Spinal cord (tissue), 9 donors: ENCODE measurements at regions not wholly inside any gene's neighbourhood (a gene's known extent, or its start where the extent isn't known, plus 50 kb on each side); places are given as distances from the start of the nearest gene placed in this dataset.

ENCODE experiments used
- DNase-seq, 6 donors: peaks; one replicate each; pipeline versions ENCODE4 v3.0.0 to v3.0.0-alpha.2; 2013 to 2015; ENCODE audit warnings: low spot score in 6 of 6, low read depth in 4 of 6
- H3K27ac ChIP-seq: one replicate; pipeline ENCODE4 v1.5.1; 2013; ENCODE audit warnings: low read depth, low read length, control low read depth
- H3K27me3 ChIP-seq: one replicate; pipeline ENCODE4 v1.6.1; 2013; ENCODE audit warnings: low read length; ENCODE audit not compliant: control insufficient read depth, insufficient read depth
- H3K36me3 ChIP-seq: one replicate; pipeline ENCODE4 v1.6.1; 2013; ENCODE audit warnings: low read length; ENCODE audit not compliant: control insufficient read depth, insufficient read depth
- H3K4me1 ChIP-seq: one replicate; pipeline ENCODE4 v1.6.1; 2013; ENCODE audit warnings: low read length; ENCODE audit not compliant: control insufficient read depth, insufficient read depth
- H3K4me3 ChIP-seq: one replicate; pipeline ENCODE4 v1.5.1; 2013; ENCODE audit warnings: low read depth, low read length, control low read depth
- H3K9me3 ChIP-seq: one replicate; pipeline ENCODE4 v1.6.1; 2013; ENCODE audit warnings: low read length; ENCODE audit not compliant: control insufficient read depth, insufficient read depth
- WGBS: methylation state at CpG from one replicate; pipeline ENCODE4 v1.1.5; 2013; ENCODE audit warnings: missing lambda C conversion rate; ENCODE audit not compliant: insufficient coverage; 5-methylcytosine and 5-hydroxymethylcytosine counted together
- donor health status: healthy.

GRCh38 chr1:57506941-57507340, 83.1 kb upstream of the DAB1 start:
- 72% methylated on average over 3 of the region's 5 CpGs for WGBS
- H3K27me3 ChIP-seq: no peaks in the 10 kb centered on the region
- no peak overlapping the region for H3K27ac ChIP-seq
- H3K4me1 ChIP-seq: no peaks in the 10 kb centered on the region
- no peaks in the 10 kb centered on the region for H3K36me3 ChIP-seq
- no peaks in the 10 kb centered on the region for H3K9me3 ChIP-seq
- DNase-seq: peak in 1 of 6 donors; percentile 45
- no peak overlapping the region for H3K4me3 ChIP-seq

DNA sequence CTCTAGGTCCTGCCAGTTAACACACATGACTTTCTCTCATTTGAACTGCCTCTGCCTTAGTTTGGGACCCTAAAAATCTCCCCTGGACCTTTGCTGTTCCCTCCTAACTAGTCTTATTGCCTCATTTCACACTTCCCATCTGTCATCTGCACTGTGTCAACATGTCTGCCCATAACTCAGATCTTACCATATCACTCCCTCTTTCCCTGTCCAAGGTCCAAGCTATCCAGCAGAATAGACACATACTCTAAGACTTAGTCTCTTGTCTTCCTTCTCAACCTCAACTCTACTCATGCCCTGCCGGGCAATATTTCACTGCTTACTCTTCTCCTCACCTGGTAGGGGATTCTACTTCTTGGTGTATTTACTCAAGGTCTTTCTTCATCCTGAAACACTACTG, 79.5 kb upstream of the DAB1 start:
- Histone ChIP-seq H3K36me3 (no peaks in the 10 kb centered on the region), H3K4me1 (no peaks in the 10 kb centered on the region), H3K27ac (no peak overlapping the region), H3K9me3 (no peaks in the 10 kb centered on the region), H3K27me3 (no peaks in the 10 kb centered on the region), H3K4me3 (no peak overlapping the region)
- DNase-seq: no peak
- WGBS: no CpG with 5 or more reads among the region's 1 CpG

DNA sequence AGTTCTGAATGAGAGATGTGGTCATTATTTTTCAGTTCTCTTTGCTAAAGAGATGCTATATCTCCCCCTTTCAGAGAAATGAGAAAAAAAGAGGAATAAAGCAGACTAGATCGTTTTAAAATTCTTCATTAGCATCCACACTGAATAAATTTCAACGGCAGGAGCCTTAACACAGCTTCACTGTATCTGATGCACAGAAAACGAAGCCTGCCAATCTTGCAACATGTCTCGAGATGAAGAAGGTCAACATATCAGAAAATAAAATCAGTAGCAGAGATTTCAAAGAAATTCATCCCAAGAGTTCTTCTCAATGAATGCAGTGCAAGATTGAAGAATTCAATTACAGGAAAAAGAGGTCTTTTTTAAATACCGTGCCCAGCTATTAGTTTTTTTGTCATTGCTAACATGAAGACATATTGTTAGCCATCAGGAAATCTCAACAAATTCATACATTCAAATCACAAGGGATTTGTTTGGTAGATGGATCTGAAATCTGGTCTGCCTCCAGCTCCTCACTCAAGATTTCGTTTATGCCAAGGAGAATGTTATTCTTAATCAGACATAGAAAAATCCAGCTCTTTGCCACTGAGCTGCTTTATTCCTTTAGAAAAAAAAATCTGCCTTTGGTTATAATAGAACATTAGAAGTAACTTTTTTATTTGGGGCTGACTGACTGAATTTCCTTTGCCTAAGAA, 76.4 kb upstream of the DAB1 start:
- WGBS: no CpG with 5 or more reads among the region's 6 CpGs

DNA sequence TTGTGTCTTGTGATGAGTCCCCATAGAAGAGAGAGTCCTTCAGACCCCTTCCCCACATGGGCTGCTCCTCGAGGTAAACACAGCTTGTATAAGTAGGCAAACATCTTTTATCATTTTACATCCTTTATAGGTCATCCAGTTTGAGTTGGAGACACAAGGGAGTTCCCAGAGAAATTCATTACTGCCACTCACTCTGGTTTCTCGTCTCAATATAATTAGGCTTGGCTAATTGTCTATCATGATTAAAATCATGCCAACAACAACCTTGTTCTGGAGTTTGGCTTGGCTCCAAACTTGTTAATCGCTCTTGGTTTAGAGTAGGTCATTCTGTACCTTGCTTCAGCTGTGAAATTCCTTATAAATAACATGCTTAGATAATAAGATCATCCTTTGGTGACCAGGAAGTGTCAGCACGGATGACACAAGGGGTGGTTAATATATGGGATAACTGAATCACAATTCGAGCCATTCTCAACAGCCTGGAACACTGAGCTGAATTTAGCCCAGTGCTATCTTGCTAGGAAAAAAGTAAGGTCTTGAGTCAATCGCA, 70.7 kb upstream of the DAB1 start:
- 70% methylated on average over 2 of the region's 6 CpGs for WGBS
- H3K4me3 ChIP-seq: no peak overlapping the region
- H3K36me3 ChIP-seq: no peaks in the 10 kb centered on the region
- H3K4me1 ChIP-seq: no peaks in the 10 kb centered on the region
- DNase-seq: peak in 1 of 6 donors; percentile 49
- H3K27ac ChIP-seq: no peak overlapping the region
- H3K9me3 ChIP-seq: no peaks in the 10 kb centered on the region
- no peaks in the 10 kb centered on the region for H3K27me3 ChIP-seq

More for the DNA sequence above, 76.4 kb upstream of the DAB1 start:
- Histone ChIP-seq H3K27ac (no peak overlapping the region), H3K4me3 (no peak overlapping the region), H3K9me3 (no peaks in the 10 kb centered on the region), H3K36me3 (no peaks in the 10 kb centered on the region), H3K4me1 (no peaks in the 10 kb centered on the region), H3K27me3 (no peaks in the 10 kb centered on the region)
- DNase-seq: peak in 1 of 6 donors; percentile 84

- Histone ChIP-seq H3K4me1 (no peaks in the 10 kb centered on the region), H3K36me3 (no peaks in the 10 kb centered on the region), H3K27me3 (no peaks in the 10 kb centered on the region), H3K9me3 (no peaks in the 10 kb centered on the region), H3K27ac (no peak overlapping the region), H3K4me3 (no peak overlapping the region)
- DNase-seq: no peak
- WGBS: 66% methylated on average over 2 of the region's 5 CpGs
These were observed 68.8 kb upstream of the DAB1 start for GRCh38 chr1:57492586-57493226.

DNA sequence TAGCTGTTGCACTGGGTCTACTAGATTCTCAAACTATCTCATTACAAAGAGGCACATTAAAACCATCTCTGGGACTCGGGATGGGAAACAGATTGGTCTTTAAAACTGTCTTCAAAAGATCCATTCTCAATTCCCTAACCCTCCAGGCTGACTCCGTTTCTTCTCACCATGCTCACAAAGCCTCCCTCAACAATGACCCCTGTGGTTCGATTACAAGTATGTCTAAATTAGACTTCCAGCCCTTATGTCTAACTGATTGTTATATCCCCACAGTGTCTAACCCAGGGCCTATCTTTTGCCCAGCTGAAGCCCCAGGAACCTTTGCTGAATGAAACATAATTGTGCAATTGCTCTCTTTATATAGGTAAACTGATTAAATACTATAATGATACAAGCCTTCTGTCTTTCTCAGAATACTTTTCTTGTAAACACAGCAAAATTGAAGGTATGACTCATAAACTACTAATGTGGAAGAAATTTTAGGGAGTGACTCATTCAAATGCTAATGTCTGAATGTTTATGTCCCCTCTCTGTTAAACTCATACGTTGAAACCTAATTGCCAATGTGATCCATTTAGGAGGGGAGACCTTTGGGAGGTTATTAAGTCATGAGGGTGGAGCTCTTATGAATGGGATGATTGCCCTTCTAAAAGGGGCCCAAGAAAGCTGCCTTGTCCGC, 65.6 kb upstream of the DAB1 start:
- no peaks in the 10 kb centered on the region for H3K36me3 ChIP-seq
- WGBS: 64% methylated on average over 3 of the region's 5 CpGs
- DNase-seq: peak in 1 of 6 donors; percentile 54
- H3K4me3 ChIP-seq: no peak overlapping the region
- no peaks in the 10 kb centered on the region for H3K9me3 ChIP-seq
- no peaks in the 10 kb centered on the region for H3K4me1 ChIP-seq
- H3K27me3 ChIP-seq: no peaks in the 10 kb centered on the region
- no peak overlapping the region for H3K27ac ChIP-seq

- DNase-seq: no peak
These were observed 61.8 kb upstream of the DAB1 start for GRCh38 chr1:57485643-57486042.

GRCh38 chr1:57483954-57484353, 60.1 kb upstream of the DAB1 start:
- Histone ChIP-seq H3K27me3 (no peaks in the 10 kb centered on the region), H3K9me3 (no peaks in the 10 kb centered on the region), H3K36me3 (no peaks in the 10 kb centered on the region), H3K4me1 (no peaks in the 10 kb centered on the region), H3K4me3 (no peak overlapping the region), H3K27ac (no peak overlapping the region)
- 100% methylated on average over 1 of the region's 1 CpG for WGBS
- DNase-seq: no peak

More at GRCh38 chr1:57485643-57486042, 61.8 kb upstream of the DAB1 start:
- H3K4me1 ChIP-seq: no peaks in the 10 kb centered on the region
- no peaks in the 10 kb centered on the region for H3K36me3 ChIP-seq
- no peak overlapping the region for H3K4me3 ChIP-seq
- WGBS: no CpG with 5 or more reads among the region's 4 CpGs
- H3K27me3 ChIP-seq: no peaks in the 10 kb centered on the region
- H3K9me3 ChIP-seq: no peaks in the 10 kb centered on the region
- no peak overlapping the region for H3K27ac ChIP-seq

GRCh38 chr1:57479471-57479870, 55.6 kb upstream of the DAB1 start:
- H3K4me3 ChIP-seq: no peak overlapping the region
- no peaks in the 10 kb centered on the region for H3K9me3 ChIP-seq
- no peak for DNase-seq
- no peak overlapping the region for H3K27ac ChIP-seq
- no peaks in the 10 kb centered on the region for H3K36me3 ChIP-seq
- H3K27me3 ChIP-seq: no peaks in the 10 kb centered on the region
- H3K4me1 ChIP-seq: no peaks in the 10 kb centered on the region
